Effector memory CD4-positive, alpha-beta T cell (primary cell): ENCODE measurements at regions not wholly inside any gene's neighbourhood (a gene's known extent, or its start where the extent isn't known, plus 50 kb on each side); places are given as distances from the start of the nearest gene placed in this dataset.

Source experiments
- DNase-seq, 3 donors: peaks; one replicate each; pipeline ENCODE4 v3.0.0-alpha.2; 2020
- H3K27ac ChIP-seq: 2 replicates; pipeline ENCODE4 v1.7.0; 2013; ENCODE audit warnings: mild to moderate bottlenecking, low read length, moderate library complexity; ENCODE audit not compliant: insufficient read depth, poor library complexity, severe bottlenecking
- H3K27me3 ChIP-seq: replicated peaks from 2 replicates; pipeline ENCODE4 v1.7.0; 2013; ENCODE audit warnings: mild to moderate bottlenecking, low read length; ENCODE audit not compliant: insufficient read depth, control insufficient read depth, poor library complexity, severe bottlenecking
- H3K36me3 ChIP-seq: 2 replicates; pipeline ENCODE4 v1.7.0; 2013; ENCODE audit warnings: mild to moderate bottlenecking, low read length, moderate library complexity; ENCODE audit not compliant: control insufficient read depth, insufficient read depth
- H3K4me1 ChIP-seq: 2 replicates; pipeline ENCODE4 v1.7.0; 2013; ENCODE audit warnings: low read length, mild to moderate bottlenecking; ENCODE audit not compliant: control insufficient read depth, insufficient read depth, poor library complexity, severe bottlenecking
- H3K4me3 ChIP-seq: 2 replicates; pipeline ENCODE4 v1.7.0; 2013; ENCODE audit warnings: low read length, low read depth, mild to moderate bottlenecking; ENCODE audit not compliant: insufficient read depth, poor library complexity, severe bottlenecking
- H3K9me3 ChIP-seq: 2 replicates; pipeline ENCODE4 v1.7.0; 2013; ENCODE audit warnings: mild to moderate bottlenecking, low read length, moderate library complexity; ENCODE audit not compliant: control insufficient read depth

GRCh38 chrX:20971250-20971649 lies 403.0 kb upstream of the CNKSR2 start:
- Histone ChIP-seq H3K9me3 (no peaks in the 10 kb centered on the region), H3K27me3 (no peaks in the 10 kb centered on the region)
- no peak for DNase-seq

GRCh38 chrX:20969565-20969964 lies 404.7 kb upstream of the CNKSR2 start:
- H3K4me3 ChIP-seq = no peak overlapping the region
- no peaks in the 10 kb centered on the region for H3K9me3 ChIP-seq
- no peaks in the 10 kb centered on the region for H3K4me1 ChIP-seq
- H3K27ac ChIP-seq = no peak overlapping the region
- no peaks in the 10 kb centered on the region for H3K36me3 ChIP-seq
- H3K27me3 ChIP-seq = no peaks in the 10 kb centered on the region
- DNase-seq = no peak

More at GRCh38 chrX:20971250-20971649, 403.0 kb upstream of the CNKSR2 start:
- no peaks in the 10 kb centered on the region for H3K4me1 ChIP-seq
- no peak overlapping the region for H3K27ac ChIP-seq
- H3K4me3 ChIP-seq = no peak overlapping the region
- H3K36me3 ChIP-seq = no peaks in the 10 kb centered on the region

- Histone ChIP-seq H3K27me3 (no peaks in the 10 kb centered on the region), H3K27ac (no peak overlapping the region), H3K4me1 (no peaks in the 10 kb centered on the region), H3K36me3 (no peaks in the 10 kb centered on the region), H3K9me3 (no peaks in the 10 kb centered on the region), H3K4me3 (no peak overlapping the region)
- no peak for DNase-seq
Measured at GRCh38 chrX:20968996-20969395, 405.2 kb upstream of the CNKSR2 start.

DNA sequence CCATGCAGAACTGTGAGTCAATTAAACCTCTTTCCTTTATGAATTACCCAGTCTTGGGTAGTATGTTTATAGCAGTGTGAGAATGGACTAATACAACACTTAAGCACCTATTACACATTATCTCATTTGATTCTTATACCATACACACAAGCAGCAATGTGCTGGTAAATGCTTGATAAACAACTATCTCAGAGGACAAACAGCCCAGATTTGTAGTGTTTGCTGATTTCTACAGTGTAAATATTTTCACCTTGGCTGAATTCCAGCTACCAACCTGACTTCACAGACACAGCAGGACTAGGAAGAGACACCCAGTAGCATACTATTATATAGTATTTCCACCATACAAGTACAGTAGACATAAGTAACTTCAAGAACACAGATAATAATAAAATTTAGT lies 406.5 kb upstream of the CNKSR2 start:
- H3K9me3 ChIP-seq = no peaks in the 10 kb centered on the region
- H3K27me3 ChIP-seq = no peaks in the 10 kb centered on the region
- H3K27ac ChIP-seq = no peak overlapping the region
- no peaks in the 10 kb centered on the region for H3K4me1 ChIP-seq
- no peak for DNase-seq
- no peak overlapping the region for H3K4me3 ChIP-seq
- no peaks in the 10 kb centered on the region for H3K36me3 ChIP-seq

GRCh38 chrX:20965270-20966044 lies 408.8 kb upstream of the CNKSR2 start:
- Histone ChIP-seq H3K36me3 (no peaks in the 10 kb centered on the region), H3K9me3 (no peaks in the 10 kb centered on the region), H3K4me1 (no peaks in the 10 kb centered on the region), H3K27me3 (no peaks in the 10 kb centered on the region), H3K27ac (no peak overlapping the region), H3K4me3 (no peak overlapping the region)
- DNase-seq = no peak

GRCh38 chrX:20954014-20954413 lies 420.2 kb upstream of the CNKSR2 start:
- Histone ChIP-seq H3K4me3 (no peak overlapping the region), H3K27ac (no peak overlapping the region), H3K36me3 (no peaks in the 10 kb centered on the region), H3K9me3 (no peaks in the 10 kb centered on the region), H3K4me1 (no peaks in the 10 kb centered on the region), H3K27me3 (no peaks in the 10 kb centered on the region)
- no peak for DNase-seq

DNA sequence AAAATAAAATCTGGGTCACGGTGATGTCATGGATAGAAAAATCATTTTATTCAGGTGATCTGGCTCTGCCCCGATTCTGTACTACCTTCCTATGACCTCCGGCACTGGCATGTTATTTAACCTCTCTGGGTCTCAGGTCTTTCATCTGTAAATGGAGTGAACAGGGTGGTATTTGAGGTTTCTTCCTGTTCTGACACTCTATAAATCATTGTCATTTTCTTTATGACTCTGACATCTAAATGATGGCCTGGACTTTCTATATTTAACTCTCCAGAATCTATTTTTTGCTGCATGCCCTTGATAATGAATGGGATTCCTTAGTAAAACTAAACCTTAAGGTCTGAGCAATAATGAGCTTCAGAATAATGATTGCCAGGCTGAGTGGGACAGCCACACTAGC lies 422.0 kb upstream of the CNKSR2 start:
- DNase-seq = no peak
- H3K9me3 ChIP-seq = no peaks in the 10 kb centered on the region
- H3K4me1 ChIP-seq = no peaks in the 10 kb centered on the region
- H3K27ac ChIP-seq = no peak overlapping the region
- no peak overlapping the region for H3K4me3 ChIP-seq
- no peaks in the 10 kb centered on the region for H3K27me3 ChIP-seq
- H3K36me3 ChIP-seq = no peaks in the 10 kb centered on the region

DNA sequence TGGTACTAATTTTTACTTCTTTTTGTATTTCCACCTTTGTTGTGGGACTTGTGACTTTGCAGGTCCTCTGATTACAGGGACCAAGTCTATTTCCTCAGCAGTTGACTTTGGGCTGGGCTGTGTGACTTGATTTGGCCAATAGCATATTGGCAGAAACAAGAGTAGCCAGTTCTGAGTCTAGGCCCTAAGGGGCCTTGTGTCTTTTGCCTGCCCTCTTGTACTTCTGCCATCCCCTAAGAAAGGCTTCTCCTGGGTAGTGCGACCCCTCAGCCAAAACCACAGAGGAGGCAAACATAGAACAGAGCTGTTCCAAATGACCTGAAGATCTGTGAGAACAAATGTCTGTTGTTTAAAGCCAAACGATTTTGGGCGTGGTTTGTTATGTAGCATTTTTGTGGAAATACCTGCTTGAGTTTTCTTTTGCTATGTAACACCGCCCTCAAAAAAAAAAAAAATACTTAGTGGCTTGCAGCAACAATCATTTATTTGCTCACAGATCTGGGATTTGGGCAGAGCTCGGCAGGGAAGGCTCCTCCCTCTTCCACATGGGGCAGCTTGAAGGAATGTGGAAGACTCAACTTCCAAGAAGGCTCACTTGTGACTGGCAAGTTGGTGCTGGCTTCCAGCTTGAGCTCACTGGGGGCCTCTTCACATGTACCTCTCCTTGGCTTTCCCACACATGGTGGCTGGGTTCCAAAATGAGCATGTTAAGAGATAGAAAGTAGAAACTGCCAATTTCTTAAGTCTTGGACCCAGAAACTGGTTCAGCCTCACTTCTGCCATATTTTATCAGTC lies 423.0 kb upstream of the CNKSR2 start:
- no peak overlapping the region for H3K4me3 ChIP-seq
- no peaks in the 10 kb centered on the region for H3K27me3 ChIP-seq
- H3K27ac ChIP-seq = no peak overlapping the region
- H3K4me1 ChIP-seq = no peaks in the 10 kb centered on the region
- H3K36me3 ChIP-seq = no peaks in the 10 kb centered on the region
- no peak for DNase-seq
- no peaks in the 10 kb centered on the region for H3K9me3 ChIP-seq

- Histone ChIP-seq H3K36me3 (no peaks in the 10 kb centered on the region), H3K27me3 (no peaks in the 10 kb centered on the region)
Measured at GRCh38 chrX:20947411-20947912, 426.8 kb upstream of the CNKSR2 start.

GRCh38 chrX:20913760-20914159 lies 460.5 kb upstream of the CNKSR2 start:
- Histone ChIP-seq H3K4me3 (no peak overlapping the region), H3K27ac (no peak overlapping the region), H3K4me1 (no peaks in the 10 kb centered on the region), H3K27me3 (no peaks in the 10 kb centered on the region), H3K36me3 (no peaks in the 10 kb centered on the region), H3K9me3 (no peaks in the 10 kb centered on the region)
- DNase-seq = no peak

More at GRCh38 chrX:20947411-20947912, 426.8 kb upstream of the CNKSR2 start:
- Histone ChIP-seq H3K27ac (no peak overlapping the region), H3K4me1 (no peaks in the 10 kb centered on the region), H3K9me3 (no peaks in the 10 kb centered on the region), H3K4me3 (no peak overlapping the region)
- no peak for DNase-seq
